Osteocyte (in vitro differentiated cells): ENCODE measurements at regions not wholly inside any gene's neighbourhood (a gene's known extent, or its start where the extent isn't known, plus 50 kb on each side); places are given as distances from the start of the nearest gene placed in this dataset.

Experiments
- DNase-seq: peaks from one replicate; pipeline ENCODE4 v3.0.0; 2021; ENCODE audit warnings: mixed read lengths; ENCODE audit not compliant: unreplicated experiment; ENCODE audit errors: extremely low spot score
- H3K27ac Mint-ChIP-seq: one replicate; pipeline ENCODE4 v1.8.0; 2021; ENCODE audit warnings: mild to moderate bottlenecking, mixed read lengths; ENCODE audit not compliant: unreplicated experiment
- H3K27me3 Mint-ChIP-seq: one replicate; pipeline ENCODE4 v1.8.0; 2021; ENCODE audit warnings: mixed read lengths; ENCODE audit not compliant: unreplicated experiment
- H3K36me3 Mint-ChIP-seq: one replicate; pipeline ENCODE4 v1.8.0; 2021; ENCODE audit warnings: mixed read lengths; ENCODE audit not compliant: unreplicated experiment
- H3K4me1 Mint-ChIP-seq: one replicate; pipeline ENCODE4 v1.8.0; 2021; ENCODE audit warnings: mixed read lengths; ENCODE audit not compliant: unreplicated experiment
- H3K4me3 Mint-ChIP-seq: one replicate; pipeline ENCODE4 v1.8.0; 2021; ENCODE audit warnings: mild to moderate bottlenecking, moderate library complexity, mixed read lengths; ENCODE audit not compliant: unreplicated experiment
- H3K9me3 Mint-ChIP-seq: one replicate; pipeline ENCODE4 v1.8.0; 2021; ENCODE audit warnings: mixed read lengths; ENCODE audit not compliant: unreplicated experiment
- CTCF ChIP-seq: fragments of 200-600 bp; sonication (generic); IDR thresholded peaks from 2 replicates; pipeline ENCODE4 v1.5.0; 2021; ENCODE audit warnings: antibody characterized with exemption, mild to moderate bottlenecking, moderate library complexity

DNA sequence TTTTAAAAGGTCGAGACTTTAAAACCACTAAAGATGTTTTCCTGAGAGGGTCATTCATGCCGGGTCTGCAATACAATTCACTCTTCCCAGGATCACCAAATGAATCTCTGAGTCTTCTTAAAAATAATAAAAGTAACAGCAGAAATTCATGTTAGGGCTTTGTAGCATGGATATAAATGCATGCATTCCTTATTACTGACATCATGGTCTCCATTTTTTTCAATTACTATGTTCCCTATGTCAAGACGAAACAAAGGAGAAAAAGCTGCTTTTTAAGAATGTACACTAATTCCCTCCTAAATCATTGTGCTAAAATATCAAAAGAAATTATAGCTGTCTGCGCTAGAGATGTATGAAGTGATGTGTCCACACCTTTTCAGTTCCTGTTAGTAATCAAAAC is 789.9 kb upstream of the LRRC4C start:
- DNase-seq: no peak
- Mint-ChIP-seq H3K4me1 (no peaks in the 10 kb centered on the region), H3K36me3 (no peaks in the 10 kb centered on the region), H3K9me3 (peaks cover 23% of the 10 kb centered on the region), H3K4me3 (no peak overlapping the region), H3K27me3 (no peaks in the 10 kb centered on the region), H3K27ac (no peak overlapping the region)
- no peak for TF ChIP-seq CTCF

DNA sequence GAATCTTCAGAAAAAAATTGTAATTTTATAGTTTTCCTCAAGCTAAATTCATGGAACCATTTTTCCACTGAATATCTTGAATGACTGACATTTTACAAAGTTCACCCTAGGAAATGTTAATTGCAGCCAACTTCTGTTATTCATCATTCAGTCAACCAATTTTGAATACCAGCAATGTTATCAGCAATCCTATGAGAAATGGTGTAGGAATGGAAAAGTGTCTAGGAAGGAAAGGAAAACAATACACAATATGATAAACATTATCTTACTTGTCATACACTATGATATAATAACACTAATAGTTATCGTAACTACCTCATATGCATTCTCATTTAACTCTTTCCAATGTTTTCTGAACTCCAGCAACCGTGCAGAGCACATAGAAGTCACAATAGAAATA is 790.5 kb upstream of the LRRC4C start:
- H3K9me3 Mint-ChIP-seq: peaks cover 18% of the 10 kb centered on the region
- no peaks in the 10 kb centered on the region for H3K27me3 Mint-ChIP-seq
- H3K4me3 Mint-ChIP-seq: no peak overlapping the region
- H3K36me3 Mint-ChIP-seq: no peaks in the 10 kb centered on the region
- DNase-seq: no peak
- H3K4me1 Mint-ChIP-seq: no peaks in the 10 kb centered on the region
- no peak overlapping the region for H3K27ac Mint-ChIP-seq
- TF ChIP-seq CTCF: no peak

DNA sequence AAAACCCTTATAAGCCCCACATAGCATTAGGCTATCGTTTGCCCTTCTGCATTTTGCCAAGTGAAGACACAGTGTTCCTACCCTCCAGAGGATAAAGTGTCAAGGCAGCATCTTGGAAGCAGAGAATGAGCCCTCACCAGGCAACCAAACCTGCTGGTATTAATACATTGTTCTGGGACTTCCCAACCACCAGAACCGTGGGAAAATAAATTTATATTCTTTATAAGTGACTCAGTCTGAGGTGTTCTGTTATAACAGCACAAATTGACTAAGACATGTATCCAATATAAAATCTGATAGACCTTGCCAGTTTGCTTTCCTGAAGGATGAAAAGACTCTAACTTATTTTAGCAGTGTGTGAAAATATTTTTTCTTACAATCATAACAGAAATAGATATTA is 792.5 kb upstream of the LRRC4C start:
- DNase-seq: no peak
- Mint-ChIP-seq H3K27me3 (no peaks in the 10 kb centered on the region), H3K27ac (no peak overlapping the region), H3K4me3 (no peak overlapping the region), H3K4me1 (no peaks in the 10 kb centered on the region), H3K9me3 (peaks cover 31% of the 10 kb centered on the region), H3K36me3 (no peaks in the 10 kb centered on the region)
- no peak for TF ChIP-seq CTCF

- Mint-ChIP-seq H3K27me3 (no peaks in the 10 kb centered on the region), H3K36me3 (no peaks in the 10 kb centered on the region), H3K9me3 (peaks cover 29% of the 10 kb centered on the region), H3K4me3 (no peak overlapping the region), H3K27ac (no peak overlapping the region), H3K4me1 (no peaks in the 10 kb centered on the region)
- TF ChIP-seq CTCF: no peak
- no peak for DNase-seq
These were observed 793.7 kb upstream of the LRRC4C start for GRCh38 chr11:42253156-42253555.

DNA sequence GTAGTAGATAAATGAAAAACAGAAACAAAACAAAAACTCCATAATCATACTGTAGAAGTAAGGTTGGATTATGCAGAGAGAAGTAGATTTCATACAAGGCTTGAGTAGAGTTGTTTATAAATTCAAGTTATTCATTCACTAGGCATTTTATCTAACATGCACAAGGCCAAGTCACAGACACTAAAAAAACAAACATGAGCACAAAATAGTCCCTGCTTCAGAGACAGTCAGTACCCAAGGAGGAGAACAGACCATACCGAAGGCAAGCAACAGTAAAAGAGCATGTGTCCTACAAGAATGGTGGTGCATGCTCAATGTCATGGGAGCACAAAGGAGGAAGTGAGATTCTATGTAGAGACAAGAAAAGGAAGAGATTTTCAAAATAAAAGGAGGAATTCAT is 796.5 kb upstream of the LRRC4C start:
- no peaks in the 10 kb centered on the region for H3K27me3 Mint-ChIP-seq
- no peak for DNase-seq
- no peak for TF ChIP-seq CTCF
- no peaks in the 10 kb centered on the region for H3K36me3 Mint-ChIP-seq
- peaks cover 19% of the 10 kb centered on the region for H3K9me3 Mint-ChIP-seq
- no peak overlapping the region for H3K27ac Mint-ChIP-seq
- H3K4me1 Mint-ChIP-seq: no peaks in the 10 kb centered on the region
- H3K4me3 Mint-ChIP-seq: no peak overlapping the region
